Posterior vena cava (tissue), 2 donors: ENCODE measurements at regions not wholly inside any gene's neighbourhood (a gene's known extent, or its start where the extent isn't known, plus 50 kb on each side); places are given as distances from the start of the nearest gene placed in this dataset.

Experiments
- DNase-seq: peaks from one replicate; pipeline ENCODE4 v3.0.0-alpha.2; 2020; ENCODE audit warnings: low spot score
- intact Hi-C, 2 donors: fragments of 100-400 bp; cut with DNase I; formaldehyde crosslinking; loops; one replicate each; pipeline versions ENCODE4 v1.14.1 to v1.14.2; 2022 to 2023
- donor health status: DM: yes; HTN: yes; CAD: no.
- donor health status: DM: yes; HTN: yes; CAD: no.

DNA sequence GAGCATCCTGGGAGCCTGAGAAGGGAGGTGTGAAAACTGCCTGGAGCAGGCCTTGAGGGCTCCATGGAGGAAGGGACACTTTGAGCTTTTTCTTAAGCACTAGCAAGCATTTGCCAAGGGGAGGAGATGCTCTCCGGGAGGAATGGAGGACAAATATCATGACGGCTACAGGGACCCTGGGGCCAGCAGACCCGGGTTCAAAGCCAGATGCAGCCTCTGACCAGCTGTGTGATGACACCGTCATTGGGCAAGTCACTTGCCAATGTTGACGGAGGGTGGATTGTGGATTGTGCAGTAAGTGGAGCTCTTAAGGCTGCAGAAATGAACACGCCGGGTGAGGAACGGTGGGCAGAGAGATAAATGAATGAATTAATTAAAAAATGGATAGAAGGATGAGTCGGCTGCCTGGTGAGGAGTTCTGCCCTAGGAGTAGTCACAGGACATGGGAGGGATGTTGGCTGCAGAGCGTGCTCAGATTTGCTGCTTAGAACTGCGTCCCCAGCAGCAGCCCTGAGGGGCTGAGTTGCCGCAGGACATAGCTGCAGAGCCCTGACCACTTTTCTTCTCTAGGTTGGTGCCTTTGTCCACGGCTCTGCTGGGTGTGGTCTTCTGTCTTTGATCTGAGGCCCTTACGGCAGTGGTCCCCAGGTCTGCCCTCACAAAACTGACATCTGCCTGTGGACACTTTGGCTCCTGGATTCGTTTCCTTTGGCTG lies 507.6 kb downstream of the NPHP4 start:
- intact Hi-C loops: no loop called here
- DNase-seq: no peak

DNA sequence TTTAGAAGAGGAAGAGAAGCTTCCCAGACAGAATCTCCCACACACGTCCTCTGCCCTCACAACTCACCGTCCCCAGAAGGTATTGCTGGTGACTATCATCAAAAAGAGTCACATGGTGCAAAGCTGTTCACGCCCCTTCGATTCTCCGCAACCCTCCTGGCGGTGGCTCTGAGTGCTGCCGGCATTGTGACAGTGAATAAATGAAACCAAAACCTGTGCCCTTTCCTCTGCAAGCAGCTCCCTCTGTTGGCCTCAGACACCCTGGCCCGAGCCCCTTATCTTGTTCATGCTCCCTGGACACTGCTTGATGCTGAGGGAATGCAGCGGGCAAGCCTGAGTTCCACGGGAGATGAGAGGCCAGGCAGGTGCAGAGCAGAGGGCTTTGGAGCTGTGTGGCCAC lies 510.3 kb downstream of the NPHP4 start:
- no peak for DNase-seq
- intact Hi-C loops: no loop called here

DNA sequence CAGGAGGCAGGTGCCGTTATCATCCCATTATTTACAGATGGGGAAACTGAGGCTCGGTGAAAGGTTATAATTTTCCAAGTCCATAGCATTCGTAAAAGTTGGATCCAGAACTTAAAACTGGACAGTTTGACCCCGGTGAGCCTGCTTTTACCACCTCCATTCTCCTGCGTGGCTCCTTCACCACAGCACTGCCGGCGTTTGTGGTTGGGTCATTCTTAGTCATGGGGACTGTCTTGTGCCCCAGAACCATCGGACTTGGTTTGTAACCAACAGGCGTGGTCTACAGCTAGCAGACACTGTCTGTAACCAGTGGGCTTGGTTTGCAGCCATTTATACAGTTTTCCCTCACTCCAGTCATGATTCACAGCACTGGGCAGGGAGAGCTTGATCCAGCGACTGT lies 511.3 kb downstream of the NPHP4 start:
- intact Hi-C loops: no loop called here
- no peak for DNase-seq

DNA sequence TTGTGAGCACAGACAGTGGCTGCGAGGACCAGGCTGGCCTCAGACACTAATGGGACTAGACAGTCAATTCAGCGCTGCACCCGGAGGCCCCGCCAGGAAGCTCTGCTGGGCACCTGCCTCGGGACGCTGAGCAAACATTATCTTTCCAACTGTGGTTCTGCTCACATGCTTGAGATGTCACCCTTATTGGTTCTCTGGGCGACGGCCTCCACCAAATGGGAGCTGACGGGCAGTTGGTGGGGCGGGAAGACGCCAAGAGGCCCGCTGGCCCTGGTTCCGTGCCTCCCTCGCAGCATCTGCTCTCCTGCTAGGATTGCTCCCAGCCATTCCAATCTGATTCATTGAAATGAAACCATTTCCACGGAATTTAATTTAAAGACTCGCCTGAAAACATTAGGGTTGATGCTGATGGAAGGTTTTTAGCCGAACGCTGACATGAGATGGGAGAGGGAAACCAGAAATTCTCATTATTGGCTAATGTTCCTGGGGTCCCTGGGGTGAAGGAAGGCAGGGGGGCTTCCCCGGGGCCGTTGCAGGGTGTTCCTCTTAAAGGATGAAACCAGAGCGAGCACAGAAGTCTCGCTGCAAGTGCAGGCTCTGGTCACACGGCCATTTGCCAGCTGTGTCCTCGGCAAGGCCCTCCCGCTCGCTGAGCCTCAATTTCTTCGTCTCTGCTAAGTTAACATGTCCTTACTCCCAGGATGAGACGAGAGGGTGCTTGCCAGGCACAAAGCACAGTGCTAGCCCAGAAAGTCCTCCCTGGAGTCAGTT lies 512.2 kb downstream of the NPHP4 start:
- DNase-seq: no peak
- intact Hi-C loops: no loop called here

DNA sequence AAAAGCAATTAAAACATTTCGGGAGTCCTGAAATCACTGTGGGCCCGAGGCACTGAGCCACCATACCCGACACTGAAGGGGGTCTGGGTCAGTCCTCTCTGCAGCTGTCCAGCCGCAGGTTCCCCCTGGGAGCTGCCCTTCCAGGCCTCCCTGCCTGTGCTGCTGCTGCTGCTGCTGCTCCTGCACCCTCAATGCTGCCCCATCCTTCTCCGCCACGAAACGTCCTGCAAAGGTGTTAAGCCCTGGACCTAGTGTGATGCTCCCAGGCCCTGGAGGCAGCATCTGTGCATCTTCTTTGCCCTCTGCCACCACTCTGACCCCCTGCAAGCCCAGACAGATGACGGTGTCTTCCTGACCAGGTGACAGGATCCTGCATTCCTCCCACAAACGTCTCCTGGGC lies 513.3 kb downstream of the NPHP4 start:
- intact Hi-C loops: no loop called here
- no peak for DNase-seq

DNA sequence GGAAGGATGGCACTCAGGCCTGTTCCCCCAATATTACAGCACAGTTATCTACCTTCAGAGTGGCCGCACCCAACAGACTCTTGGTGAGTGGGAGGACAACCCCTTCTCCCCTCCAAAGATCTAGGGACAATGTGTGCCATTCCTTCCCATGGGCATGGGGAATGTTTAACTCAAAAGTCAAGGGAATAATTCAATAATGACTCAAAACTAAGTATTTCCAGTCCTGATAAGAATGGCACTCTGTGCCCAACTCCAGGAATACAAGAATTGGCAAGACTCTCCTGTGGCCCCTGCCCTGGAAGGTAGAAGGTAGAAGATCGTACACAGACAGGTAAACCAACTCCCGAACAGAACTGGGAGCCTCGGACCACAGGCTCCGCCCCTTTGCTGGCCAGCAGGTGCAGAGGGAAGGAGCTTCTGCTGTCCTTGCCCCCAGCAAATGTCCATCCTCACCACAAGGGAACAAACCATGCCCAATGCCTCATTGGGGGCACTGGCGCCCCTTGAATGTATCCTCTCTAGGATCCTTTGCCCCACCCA lies 514.0 kb downstream of the NPHP4 start:
- no peak for DNase-seq
- intact Hi-C loops: no loop called here

DNA sequence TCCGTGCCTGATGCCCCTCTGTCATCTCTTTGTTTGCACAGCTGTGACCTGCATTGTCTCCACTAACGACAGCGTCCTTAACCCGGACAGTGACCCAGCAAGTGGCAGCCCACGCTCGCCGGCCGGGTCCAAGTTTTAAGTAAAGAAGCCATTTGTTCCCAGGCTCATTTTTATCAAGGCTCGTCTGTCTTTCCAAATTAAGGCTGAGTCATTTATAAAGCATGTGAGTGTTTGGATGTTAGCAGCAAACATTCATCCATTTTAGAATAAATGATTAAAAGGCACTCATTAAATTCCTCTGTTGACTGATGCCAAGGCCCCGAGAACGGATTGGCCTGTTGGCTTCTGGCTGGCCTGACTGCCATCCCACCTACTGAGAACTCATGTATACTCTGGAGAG lies 514.5 kb downstream of the NPHP4 start:
- intact Hi-C loops: no loop called here
- DNase-seq: no peak

DNA sequence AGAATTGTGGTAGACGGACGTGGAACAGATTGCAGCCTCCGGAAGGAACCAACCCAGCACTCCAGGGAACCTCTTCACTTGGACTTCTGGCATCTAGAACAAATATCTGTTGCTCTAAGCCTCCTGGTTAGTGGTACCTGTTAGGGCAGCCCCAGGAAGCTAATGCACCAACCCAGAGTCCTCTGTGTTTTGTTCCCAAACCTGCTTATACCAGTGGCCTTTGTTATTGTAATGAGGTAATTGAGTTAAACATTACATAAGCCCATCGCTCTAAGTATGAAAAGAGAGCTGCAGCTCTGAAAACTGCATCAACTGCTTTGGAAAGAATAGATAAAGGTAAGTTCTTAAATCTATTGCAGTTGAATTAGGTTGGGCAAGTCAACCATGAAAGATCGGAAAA lies 516.7 kb downstream of the NPHP4 start:
- intact Hi-C loops: no loop called here
- DNase-seq: no peak

- DNase-seq: no peak
- intact Hi-C loops: no loop called here
Observed at GRCh38 chr1:5473268-5473667, 519.0 kb downstream of the NPHP4 start.

GRCh38 chr1:5466487-5466886 lies 525.7 kb downstream of the NPHP4 start:
- no peak for DNase-seq
- intact Hi-C loops: no loop called here

GRCh38 chr1:5465281-5465711 lies 526.9 kb downstream of the NPHP4 start:
- intact Hi-C loops: no loop called here
- DNase-seq: no peak

GRCh38 chr1:5464366-5464765 lies 527.9 kb downstream of the NPHP4 start:
- intact Hi-C loops: no loop called here
- DNase-seq: no peak

DNA sequence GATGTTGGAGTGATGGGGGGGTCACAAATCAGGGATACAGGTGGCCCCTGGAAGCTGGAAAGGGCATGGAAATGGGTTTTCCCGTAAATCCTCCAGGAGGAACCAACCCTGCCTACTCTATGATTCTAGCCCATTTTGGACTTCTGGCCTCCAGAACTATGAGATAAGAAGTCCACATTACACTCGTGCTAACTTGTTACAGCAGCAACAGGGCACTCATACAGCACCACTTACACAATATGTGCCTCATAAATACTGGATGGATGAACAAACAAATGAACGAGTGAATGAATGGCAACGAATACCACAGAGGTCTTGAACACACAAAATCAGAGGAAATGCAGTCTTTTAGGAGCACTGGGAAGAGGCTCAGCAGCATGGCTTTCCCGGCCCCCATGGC lies 531.3 kb downstream of the NPHP4 start:
- intact Hi-C loops: no loop called here
- DNase-seq: no peak

DNA sequence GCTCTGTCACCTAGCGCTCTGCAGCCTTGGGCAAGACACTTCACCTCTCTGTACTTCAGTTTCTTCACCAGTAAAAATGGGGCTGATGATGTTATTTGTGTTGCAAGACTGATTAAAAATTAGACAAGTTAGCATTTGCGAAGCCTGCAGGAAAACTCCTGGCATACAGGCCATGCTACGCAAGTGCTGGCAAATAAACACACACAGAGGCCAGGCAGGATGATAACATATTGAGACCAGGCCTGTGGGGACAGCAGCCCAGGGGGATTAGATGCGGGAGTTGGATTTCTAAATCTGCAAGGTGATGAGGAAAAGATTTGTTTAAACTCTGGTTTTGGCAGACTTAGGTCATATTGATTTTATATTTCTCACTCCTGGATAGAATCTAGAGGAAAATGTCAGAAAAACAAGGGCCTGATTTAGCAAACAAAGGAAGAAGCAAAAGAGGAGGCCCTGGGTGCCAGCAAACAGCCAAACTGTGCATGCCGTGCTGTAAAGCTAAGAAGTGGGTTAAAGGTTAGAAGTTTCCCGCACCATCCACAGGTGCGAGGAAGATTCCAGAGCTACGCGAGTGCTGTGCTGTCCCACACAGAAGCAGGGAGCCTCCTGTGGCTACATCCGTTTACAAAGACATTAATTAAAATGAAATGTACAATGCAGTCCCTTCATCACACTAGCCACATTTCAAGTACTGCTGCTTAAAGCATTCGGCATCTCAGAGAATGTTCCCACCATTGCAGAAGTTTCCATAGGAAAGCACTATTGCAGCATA lies 532.2 kb downstream of the NPHP4 start:
- intact Hi-C loops: no loop called here
- no peak for DNase-seq

GRCh38 chr1:5458248-5458647 lies 534.0 kb downstream of the NPHP4 start:
- DNase-seq: no peak
- intact Hi-C loops: loop anchor here in 1 of 2 donors (1.0 kb wide), 1 partner anchor 34 kb away; no protein-coding TSS in a partner anchor

- no peak for DNase-seq
- intact Hi-C loops: no loop called here
Observed at GRCh38 chr1:5456090-5456811, 536.0 kb downstream of the NPHP4 start.

GRCh38 chr1:5455651-5456050 lies 536.6 kb downstream of the NPHP4 start:
- intact Hi-C loops: no loop called here
- no peak for DNase-seq

- intact Hi-C loops: no loop called here
- no peak for DNase-seq
Observed at GRCh38 chr1:5455056-5455455, 537.2 kb downstream of the NPHP4 start.

- no peak for DNase-seq
- intact Hi-C loops: no loop called here
Observed at GRCh38 chr1:5453347-5453746, 538.9 kb downstream of the NPHP4 start.
